CD14-positive monocyte (primary cell): ENCODE measurements at regions not wholly inside any gene's neighbourhood (a gene's known extent, or its start where the extent isn't known, plus 50 kb on each side); places are given as distances from the start of the nearest gene placed in this dataset.

Experiments used
- DNase-seq, 3 donors: peaks; one replicate each; pipeline ENCODE4 v3.0.0-alpha.2; 2011 to 2022
- H2AFZ ChIP-seq: 2 replicates; pipeline ENCODE4 v1.6.0; 2012; ENCODE audit warnings: mild to moderate bottlenecking, low read depth, low read length, inconsistent platforms; ENCODE audit not compliant: insufficient read depth, poor library complexity, severe bottlenecking
- H3K27ac ChIP-seq, 2 donors: 1 replicate in 1 of 2; 2 replicates in 1 of 2; pipeline ENCODE4 v1.5.1; 2012 to 2013; ENCODE audit warnings: low read length in 2 of 2, control low read depth in 1 of 2, inconsistent platforms in 1 of 2, low read depth in 1 of 2, mild to moderate bottlenecking in 1 of 2
- H3K27me3 ChIP-seq, 2 donors: one replicate each; pipeline versions ENCODE4 v1.6.0 to v1.6.1; 2011 to 2013; ENCODE audit warnings: low read length in 2 of 2; ENCODE audit not compliant: control insufficient read depth in 2 of 2, insufficient read depth in 2 of 2
- H3K36me3 ChIP-seq, 2 donors: replicated peaks in 1 of 2; 1 replicate in 1 of 2; 2 replicates in 1 of 2; pipeline versions ENCODE4 v1.5.1 to v1.6.1; 2012 to 2013; ENCODE audit warnings: low read length in 2 of 2, control low read depth in 1 of 2, inconsistent platforms in 1 of 2, mild to moderate bottlenecking in 1 of 2; ENCODE audit not compliant: insufficient read depth in 2 of 2, control insufficient read depth in 1 of 2
- H3K4me1 ChIP-seq, 2 donors: 1 replicate in 1 of 2; 2 replicates in 1 of 2; pipeline versions ENCODE4 v1.5.1 to v1.6.1; 2012 to 2013; ENCODE audit warnings: low read length in 2 of 2, control low read depth in 1 of 2, inconsistent platforms in 1 of 2, mild to moderate bottlenecking in 1 of 2, moderate library complexity in 1 of 2; ENCODE audit not compliant: insufficient read depth in 2 of 2, control insufficient read depth in 1 of 2
- H3K4me2 ChIP-seq: replicated peaks from 2 replicates; pipeline ENCODE3; 2012; ENCODE audit warnings: low read length, moderate library complexity, mild to moderate bottlenecking; ENCODE audit not compliant: poor library complexity, severe bottlenecking; ENCODE audit errors: extremely low read depth
- H3K4me3 ChIP-seq, 3 experiments: fragments of 200-600 bp in 1 of 3; sonication (generic) in 1 of 3; replicated peaks in 1 of 3; 1 replicate in 2 of 3; 2 replicates in 1 of 3; pipeline ENCODE4 v1.5.1; 2011 to 2013; ENCODE audit warnings: low read length in 3 of 3, mild to moderate bottlenecking in 3 of 3, control low read depth in 2 of 3, low read depth in 2 of 3, inconsistent platforms in 1 of 3, moderate library complexity in 1 of 3
- H3K79me2 ChIP-seq: 2 replicates; pipeline ENCODE4 v1.6.0; 2012; ENCODE audit warnings: mild to moderate bottlenecking, control low read depth, inconsistent platforms, low read length, moderate library complexity; ENCODE audit not compliant: insufficient read depth
- H3K9ac ChIP-seq: 2 replicates; pipeline ENCODE4 v1.6.0; 2017; ENCODE audit warnings: low read length, mild to moderate bottlenecking; ENCODE audit not compliant: insufficient read depth, poor library complexity, severe bottlenecking
- H3K9me3 ChIP-seq, 2 donors: replicated peaks in 1 of 2; 1 replicate in 1 of 2; 2 replicates in 1 of 2; pipeline versions ENCODE4 v1.5.1 to v1.6.1; 2012 to 2013; ENCODE audit warnings: low read length in 2 of 2, control low read depth in 1 of 2; ENCODE audit not compliant: control insufficient read depth in 1 of 2, insufficient read depth in 1 of 2
- H4K20me1 ChIP-seq: 2 replicates; pipeline ENCODE4 v1.6.0; 2012; ENCODE audit warnings: mild to moderate bottlenecking, low read length, control low read depth, moderate library complexity; ENCODE audit not compliant: insufficient read depth
- H3K27ac Mint-ChIP-seq, 7 donors: one replicate each; pipeline ENCODE4 v1.8.0; 2020; ENCODE audit warnings: mild to moderate bottlenecking in 7 of 7, mixed read lengths in 7 of 7, moderate library complexity in 6 of 7, inconsistent platforms in 2 of 7
- H3K27me3 Mint-ChIP-seq, 3 donors: one replicate each; pipeline ENCODE4 v1.8.0; 2021 to 2022; ENCODE audit warnings: low read depth in 3 of 3, mild to moderate bottlenecking in 3 of 3, mixed read lengths in 3 of 3, moderate library complexity in 3 of 3, inconsistent platforms in 1 of 3
- H3K36me3 Mint-ChIP-seq, 2 donors: one replicate each; pipeline ENCODE4 v1.8.0; 2020; ENCODE audit warnings: mixed read lengths in 2 of 2, inconsistent platforms in 1 of 2, mild to moderate bottlenecking in 1 of 2
- H3K4me1 Mint-ChIP-seq: one replicate; pipeline ENCODE4 v1.8.0; 2020; ENCODE audit warnings: mild to moderate bottlenecking, mixed read lengths
- H3K4me3 Mint-ChIP-seq, 2 donors: one replicate each; pipeline ENCODE4 v1.8.0; 2020; ENCODE audit warnings: mild to moderate bottlenecking in 2 of 2, mixed read lengths in 2 of 2, moderate library complexity in 1 of 2
- H3K9me3 Mint-ChIP-seq, 7 donors: one replicate each; pipeline ENCODE4 v1.8.0; 2020 to 2022; ENCODE audit warnings: mixed read lengths in 7 of 7, mild to moderate bottlenecking in 6 of 7, moderate library complexity in 6 of 7, inconsistent platforms in 2 of 7
- WGBS: methylation state at CpG from one replicate; pipeline ENCODE4 v1.1.5; 2013; ENCODE audit warnings: missing lambda C conversion rate; ENCODE audit not compliant: insufficient coverage; 5-methylcytosine and 5-hydroxymethylcytosine counted together
- intact Hi-C, 2 donors: fragments of 100-400 bp; cut with micrococcal nuclease; formaldehyde crosslinking; loops; one replicate each; pipeline versions ENCODE4 v1.15.0 to v1.15.1; 2023
- TF ChIP-seq, protein P1 (sequence below): fragments of 200-600 bp; IDR thresholded peaks from one replicate; pipeline ENCODE4 v1.8.0; 2022; ENCODE audit warnings: antibody characterized with exemption, mild to moderate bottlenecking

DNA sequence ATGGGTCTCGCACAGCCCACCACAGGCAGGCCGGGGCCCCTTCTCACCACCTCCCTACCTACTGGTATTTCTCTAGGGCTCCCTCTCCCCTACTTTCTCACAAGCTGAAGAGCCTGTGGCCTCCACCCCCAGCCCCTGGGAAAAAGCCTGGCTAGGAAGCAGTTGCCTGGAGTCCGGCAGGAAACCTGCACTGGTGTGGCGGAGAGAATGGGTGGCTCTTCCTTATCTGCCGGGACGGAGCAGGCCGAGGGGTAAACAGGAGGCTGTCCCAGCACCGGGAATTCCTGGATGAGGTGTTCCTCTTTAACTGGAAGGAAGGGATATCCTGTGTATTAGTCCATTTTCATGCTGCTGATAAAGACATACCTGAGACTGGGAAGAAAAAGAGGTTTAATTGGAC lies 125.8 kb downstream of the TLR5 start:
- no peaks in the 10 kb centered on the region for H3K4me1 Mint-ChIP-seq

DNA sequence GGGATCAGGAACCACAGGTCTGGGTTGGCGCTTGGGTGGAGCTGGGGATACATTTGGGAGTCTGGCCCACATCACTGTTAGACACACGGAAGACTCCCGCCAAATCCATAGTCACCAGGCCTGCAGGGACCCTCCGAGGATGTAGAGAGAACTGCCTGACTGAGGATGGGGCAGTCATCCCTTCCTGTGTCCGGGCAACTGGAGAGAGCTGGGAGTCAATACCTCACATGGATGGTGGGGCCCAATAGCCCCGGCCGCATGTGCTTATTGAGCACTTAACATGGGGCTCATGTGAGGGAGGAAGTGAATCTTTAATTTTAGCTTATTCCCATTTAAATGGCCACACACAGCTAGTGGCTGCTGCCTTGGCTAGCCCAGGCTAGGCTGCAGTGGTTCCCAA lies 124.5 kb downstream of the TLR5 start:
- H3K36me3 ChIP-seq = no peaks in the 10 kb centered on the region
- H3K9ac ChIP-seq = no peak overlapping the region
- no peaks in the 10 kb centered on the region for H3K36me3 Mint-ChIP-seq
- peaks cover 2 to 5% (median 2%) of the 10 kb centered on the region in 3 donors for H3K27me3 Mint-ChIP-seq
- H2AFZ ChIP-seq = no peak overlapping the region
- H3K4me2 ChIP-seq = no peak overlapping the region
- no peak overlapping the region for H3K4me3 ChIP-seq
- H3K9me3 Mint-ChIP-seq = peaks cover 5 to 20% (median 12%) of the 10 kb centered on the region in 7 donors
- peaks cover 7 to 14% of the 10 kb centered on the region in 2 donors for H3K9me3 ChIP-seq
- H3K4me3 Mint-ChIP-seq = no peak overlapping the region
- 97% methylated on average over 4 of the region's 7 CpGs for whole genome bisulfite sequencing
- no peaks in the 10 kb centered on the region for H3K27me3 ChIP-seq
- TF ChIP-seq, protein P1, sequence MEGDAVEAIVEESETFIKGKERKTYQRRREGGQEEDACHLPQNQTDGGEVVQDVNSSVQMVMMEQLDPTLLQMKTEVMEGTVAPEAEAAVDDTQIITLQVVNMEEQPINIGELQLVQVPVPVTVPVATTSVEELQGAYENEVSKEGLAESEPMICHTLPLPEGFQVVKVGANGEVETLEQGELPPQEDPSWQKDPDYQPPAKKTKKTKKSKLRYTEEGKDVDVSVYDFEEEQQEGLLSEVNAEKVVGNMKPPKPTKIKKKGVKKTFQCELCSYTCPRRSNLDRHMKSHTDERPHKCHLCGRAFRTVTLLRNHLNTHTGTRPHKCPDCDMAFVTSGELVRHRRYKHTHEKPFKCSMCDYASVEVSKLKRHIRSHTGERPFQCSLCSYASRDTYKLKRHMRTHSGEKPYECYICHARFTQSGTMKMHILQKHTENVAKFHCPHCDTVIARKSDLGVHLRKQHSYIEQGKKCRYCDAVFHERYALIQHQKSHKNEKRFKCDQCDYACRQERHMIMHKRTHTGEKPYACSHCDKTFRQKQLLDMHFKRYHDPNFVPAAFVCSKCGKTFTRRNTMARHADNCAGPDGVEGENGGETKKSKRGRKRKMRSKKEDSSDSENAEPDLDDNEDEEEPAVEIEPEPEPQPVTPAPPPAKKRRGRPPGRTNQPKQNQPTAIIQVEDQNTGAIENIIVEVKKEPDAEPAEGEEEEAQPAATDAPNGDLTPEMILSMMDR = no peak
- intact Hi-C loops = no loop called here
- H3K4me1 Mint-ChIP-seq = no peaks in the 10 kb centered on the region
- no peaks in the 10 kb centered on the region for H3K79me2 ChIP-seq
- no peaks in the 10 kb centered on the region for H3K4me1 ChIP-seq
- H4K20me1 ChIP-seq = no peaks in the 10 kb centered on the region
- H3K27ac Mint-ChIP-seq = no peak overlapping the region
- H3K27ac ChIP-seq = no peak overlapping the region
- DNase-seq = no peak

More for the DNA sequence above, 125.8 kb downstream of the TLR5 start:
- Mint-ChIP-seq H3K9me3 (peaks cover 4 to 20% (median 12%) of the 10 kb centered on the region in 7 donors), H3K27ac (no peak overlapping the region), H3K36me3 (no peaks in the 10 kb centered on the region), H3K27me3 (peaks cover 3 to 5% (median 4%) of the 10 kb centered on the region in 3 donors), H3K4me3 (no peak overlapping the region)
- no peaks in the 10 kb centered on the region for H3K4me1 ChIP-seq
- no peaks in the 10 kb centered on the region for H3K27me3 ChIP-seq
- TF ChIP-seq, protein P1 = no peak
- no peaks in the 10 kb centered on the region for H4K20me1 ChIP-seq
- H3K9ac ChIP-seq = no peak overlapping the region
- H3K36me3 ChIP-seq = no peaks in the 10 kb centered on the region
- H3K27ac ChIP-seq = no peak overlapping the region
- H3K79me2 ChIP-seq = no peaks in the 10 kb centered on the region
- no peak for DNase-seq
- intact Hi-C loops = no loop called here
- peaks cover 7 to 14% of the 10 kb centered on the region in 2 donors for H3K9me3 ChIP-seq
- H3K4me3 ChIP-seq = no peak overlapping the region
- no peak overlapping the region for H3K4me2 ChIP-seq
- 85% methylated on average over 6 of the region's 8 CpGs for WGBS
- H2AFZ ChIP-seq = no peak overlapping the region
